GM12878 (cell line): ENCODE measurements at regions not wholly inside any gene's neighbourhood (a gene's known extent, or its start where the extent isn't known, plus 50 kb on each side); places are given as distances from the start of the nearest gene placed in this dataset.

Source experiments
- ATAC-seq: fragments of 200-7000 bp; cut with Tn5 transposase; 3 replicates; pipeline ENCODE4 v1.9.1; 2020; ENCODE audit warnings: mild to moderate bottlenecking, moderate library complexity
- BruUV-seq: library from RNA; stranded (reverse); fragments of 400-500 nt; replicated peaks from 2 replicates; lab custom pipeline; 2021; lab: Mats Ljungman, UMichigan
- CTCF ChIA-PET: fragments of 300-600 bp; sonication (Branson Sonifier 250); formaldehyde crosslinking; extraction: SDS; loops from one replicate; lab custom pipeline; 2021; ENCODE audit warnings: inconsistent platforms; lab: Yijun Ruan, JAX
- POLR2A ChIA-PET: fragments of 350-600 bp; formaldehyde crosslinking; extraction: SDS; loops from one replicate; lab custom pipeline; 2021; ENCODE audit warnings: inconsistent platforms; lab: Charles Lee
- RAD21 ChIA-PET: fragments of 300-600 bp; sonication (Branson Sonifier 250); formaldehyde crosslinking; loops from one replicate; lab custom pipeline; 2023; ENCODE audit warnings: antibody characterized with exemption; ENCODE audit not compliant: unreplicated experiment; lab: Charles Lee
- SMC1A ChIA-PET: fragments of 300-600 bp; sonication (Branson Sonifier 250); formaldehyde crosslinking; loops from one replicate; lab custom pipeline; 2023; ENCODE audit not compliant: unreplicated experiment, uncharacterized antibody; lab: Charles Lee
- DNase-seq: peaks from one replicate; pipeline ENCODE4 v3.0.0-alpha.2; 2011; ENCODE audit warnings: low read depth, low spot score
- FAIRE-seq: peaks from 3 replicates; lab custom pipeline; 2011; peaks lifted over from hg19 to GRCh38; lab: Jason Lieb, UNC
- H2AFZ ChIP-seq: 2 replicates; pipeline ENCODE4 v1.6.0; 2011; ENCODE audit warnings: low read depth, low read length, control low read depth; ENCODE audit not compliant: control insufficient read depth
- H3K27ac ChIP-seq: 2 replicates; pipeline ENCODE4 v1.5.1; 2011; ENCODE audit warnings: control low read depth; ENCODE audit not compliant: control insufficient read depth, insufficient read depth
- H3K27me3 ChIP-seq, 2 experiments: replicated peaks in 1 of 2; 2 replicates each; pipeline versions ENCODE4 v1.6.0 to v1.6.1; 2011; ENCODE audit warnings: low read length in 1 of 2; ENCODE audit not compliant: control insufficient read depth in 2 of 2, insufficient read depth in 2 of 2
- H3K36me3 ChIP-seq, 2 experiments: 2 replicates each; pipeline ENCODE4 v1.5.1; 2011; ENCODE audit warnings: low read length in 1 of 2; ENCODE audit not compliant: control insufficient read depth in 2 of 2, insufficient read depth in 2 of 2
- H3K4me1 ChIP-seq: 2 replicates; pipeline ENCODE4 v1.6.1; 2011; ENCODE audit warnings: mild to moderate bottlenecking, low read length, moderate library complexity, mixed read lengths; ENCODE audit not compliant: control insufficient read depth, insufficient read depth
- H3K4me2 ChIP-seq: 2 replicates; pipeline ENCODE4 v1.6.0; 2011; ENCODE audit warnings: control low read depth; ENCODE audit not compliant: control insufficient read depth, insufficient read depth
- H3K4me3 ChIP-seq: fragments of 200-600 bp; sonication (generic); 2 replicates; pipeline ENCODE4 v1.5.1; 2016
- H3K79me2 ChIP-seq: 2 replicates; pipeline ENCODE4 v1.6.0; 2011; ENCODE audit warnings: low read length; ENCODE audit not compliant: control insufficient read depth, insufficient read depth
- H3K9ac ChIP-seq: 2 replicates; pipeline ENCODE4 v1.8.0; 2011; ENCODE audit warnings: low read length, control low read depth, mixed read lengths; ENCODE audit not compliant: control insufficient read depth, insufficient read depth
- H3K9me3 ChIP-seq: replicated peaks from 3 replicates; pipeline ENCODE4 v1.5.1; 2011; ENCODE audit warnings: mild to moderate bottlenecking, low read length; ENCODE audit not compliant: control insufficient read depth, insufficient read depth
- H4K20me1 ChIP-seq: 2 replicates; pipeline ENCODE4 v1.6.0; 2011; ENCODE audit not compliant: control insufficient read depth, insufficient read depth
- BCL11A ChIP-seq: IDR thresholded peaks from 2 replicates; pipeline ENCODE4 v1.6.1; 2011; ENCODE audit warnings: low read depth, low read length
- LARP7 ChIP-seq: fragments of 450-650 bp; IDR thresholded peaks from 2 replicates; pipeline ENCODE4 v1.6.1; 2017; ENCODE audit warnings: mild to moderate bottlenecking
- MYB ChIP-seq: fragments of 150-350 bp; IDR thresholded peaks from 2 replicates; pipeline ENCODE4 v1.6.1; 2014; ENCODE audit warnings: mild to moderate bottlenecking, low read depth, low read length, borderline replicate concordance
- NFXL1 ChIP-seq: fragments of 450-650 bp; IDR thresholded peaks from 2 replicates; pipeline ENCODE4 v1.6.1; 2017; ENCODE audit warnings: antibody characterized with exemption, mild to moderate bottlenecking, borderline replicate concordance
- NR2C1 ChIP-seq: fragments of 450-650 bp; IDR thresholded peaks from 2 replicates; pipeline ENCODE4 v1.6.1; 2017; ENCODE audit warnings: antibody characterized with exemption, mild to moderate bottlenecking, moderate library complexity
- TARDBP ChIP-seq: IDR thresholded peaks from 2 replicates; pipeline ENCODE4 v1.6.1; 2016; ENCODE audit warnings: borderline replicate concordance
- TCF7 ChIP-seq: IDR thresholded peaks from 2 replicates; pipeline ENCODE4 v1.6.1; 2014; ENCODE audit warnings: antibody characterized with exemption, borderline replicate concordance
- WGBS: methylation state at CpG from one replicate; pipeline ENCODE4 v1.1.6; 2016; ENCODE audit warnings: low lambda C conversion rate; ENCODE audit not compliant: insufficient replicate concordance, insufficient coverage; ENCODE audit errors: missing lambda C conversion rate; 5-methylcytosine and 5-hydroxymethylcytosine counted together
- in situ Hi-C: fragments of 300-500 bp; cut with MboI; formaldehyde crosslinking; loops from 9 replicates; pipeline ENCODE4 v1.14.3; 2018; ENCODE audit warnings: mixed read lengths
- intact Hi-C: fragments of 100-400 bp; cut with micrococcal nuclease; formaldehyde crosslinking; loops from one replicate; pipeline ENCODE4 v1.14.2; 2022; ENCODE audit not compliant: unreplicated experiment
- TF ChIP-seq, protein P1 (sequence below): IDR thresholded peaks from 2 replicates; pipeline ENCODE4 v1.6.1; 2012; ENCODE audit warnings: low read depth, low read length, improper control_type of control experiment
- TF ChIP-seq, protein P2 (sequence below): fragments of 150-350 bp; IDR thresholded peaks from 2 replicates; pipeline ENCODE4 v1.6.1; 2016; ENCODE audit warnings: low read depth, low read length
- TF ChIP-seq, protein P3 (sequence below): IDR thresholded peaks from 2 replicates; pipeline ENCODE4 v1.6.1; 2011; ENCODE audit warnings: borderline replicate concordance, low read depth, mild to moderate bottlenecking, moderate library complexity, low read length; ENCODE audit not compliant: insufficient read depth, poor library complexity, severe bottlenecking
- TF ChIP-seq, protein P4 (sequence below): fragments of 450-650 bp; IDR thresholded peaks from 2 replicates; pipeline ENCODE4 v1.6.1; 2017; ENCODE audit warnings: mild to moderate bottlenecking, moderate library complexity

DNA sequence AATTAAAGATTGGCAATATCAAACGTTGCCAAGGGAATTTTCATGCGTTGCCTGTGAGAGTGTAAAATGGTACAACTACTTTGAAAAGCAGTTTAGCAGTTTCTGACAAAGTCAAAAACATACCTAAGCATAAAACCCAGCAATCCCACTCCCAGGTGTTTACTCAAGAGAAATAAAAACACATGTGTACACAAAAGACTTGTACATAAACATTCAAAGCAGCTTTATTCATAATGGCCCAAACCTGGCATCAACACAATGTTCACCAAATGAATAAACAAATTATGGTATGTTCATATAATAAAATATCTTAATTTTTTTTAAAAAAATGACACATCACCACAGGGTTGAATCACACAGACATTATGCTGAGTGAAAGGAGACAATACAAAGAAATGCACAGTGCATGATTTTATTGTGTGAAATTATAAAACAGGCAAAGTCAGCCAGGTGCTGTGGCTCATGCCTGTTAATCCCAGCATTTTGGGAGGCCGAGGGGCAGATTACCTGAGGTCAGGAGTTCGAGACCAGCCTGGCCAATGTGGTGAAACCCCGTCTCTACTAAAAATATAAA is 240.4 kb upstream of the MARCKS start:
- Histone ChIP-seq H3K4me2 (no peak overlapping the region), H3K79me2 (no peaks in the 10 kb centered on the region), H3K27me3 (no peaks in the 10 kb centered on the region), H3K36me3 (no peaks in the 10 kb centered on the region), H3K4me1 (0 out of 2 replicates have a peak, but pooled peaks cover 4% of the 10 kb centered on the region), H3K9me3 (no peaks in the 10 kb centered on the region; the same call in 2 of the 3 replicates), H2AFZ (no peak overlapping the region), H4K20me1 (no peaks in the 10 kb centered on the region), H3K4me3 (no peak overlapping the region), H3K9ac (no peak overlapping the region), H3K27ac (no peak overlapping the region)
- in situ Hi-C loops: no loop called here
- CTCF ChIA-PET: no interaction called here
- WGBS: 87% methylated on average over 5 of the region's 5 CpGs
- RAD21 ChIA-PET: no interaction called here
- TF ChIP-seq, protein P1, sequence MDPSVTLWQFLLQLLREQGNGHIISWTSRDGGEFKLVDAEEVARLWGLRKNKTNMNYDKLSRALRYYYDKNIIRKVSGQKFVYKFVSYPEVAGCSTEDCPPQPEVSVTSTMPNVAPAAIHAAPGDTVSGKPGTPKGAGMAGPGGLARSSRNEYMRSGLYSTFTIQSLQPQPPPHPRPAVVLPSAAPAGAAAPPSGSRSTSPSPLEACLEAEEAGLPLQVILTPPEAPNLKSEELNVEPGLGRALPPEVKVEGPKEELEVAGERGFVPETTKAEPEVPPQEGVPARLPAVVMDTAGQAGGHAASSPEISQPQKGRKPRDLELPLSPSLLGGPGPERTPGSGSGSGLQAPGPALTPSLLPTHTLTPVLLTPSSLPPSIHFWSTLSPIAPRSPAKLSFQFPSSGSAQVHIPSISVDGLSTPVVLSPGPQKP: no peak
- TF ChIP-seq TARDBP: no peak
- no peak for TF ChIP-seq NR2C1
- no peak for TF ChIP-seq LARP7
- TF ChIP-seq, protein P2, sequence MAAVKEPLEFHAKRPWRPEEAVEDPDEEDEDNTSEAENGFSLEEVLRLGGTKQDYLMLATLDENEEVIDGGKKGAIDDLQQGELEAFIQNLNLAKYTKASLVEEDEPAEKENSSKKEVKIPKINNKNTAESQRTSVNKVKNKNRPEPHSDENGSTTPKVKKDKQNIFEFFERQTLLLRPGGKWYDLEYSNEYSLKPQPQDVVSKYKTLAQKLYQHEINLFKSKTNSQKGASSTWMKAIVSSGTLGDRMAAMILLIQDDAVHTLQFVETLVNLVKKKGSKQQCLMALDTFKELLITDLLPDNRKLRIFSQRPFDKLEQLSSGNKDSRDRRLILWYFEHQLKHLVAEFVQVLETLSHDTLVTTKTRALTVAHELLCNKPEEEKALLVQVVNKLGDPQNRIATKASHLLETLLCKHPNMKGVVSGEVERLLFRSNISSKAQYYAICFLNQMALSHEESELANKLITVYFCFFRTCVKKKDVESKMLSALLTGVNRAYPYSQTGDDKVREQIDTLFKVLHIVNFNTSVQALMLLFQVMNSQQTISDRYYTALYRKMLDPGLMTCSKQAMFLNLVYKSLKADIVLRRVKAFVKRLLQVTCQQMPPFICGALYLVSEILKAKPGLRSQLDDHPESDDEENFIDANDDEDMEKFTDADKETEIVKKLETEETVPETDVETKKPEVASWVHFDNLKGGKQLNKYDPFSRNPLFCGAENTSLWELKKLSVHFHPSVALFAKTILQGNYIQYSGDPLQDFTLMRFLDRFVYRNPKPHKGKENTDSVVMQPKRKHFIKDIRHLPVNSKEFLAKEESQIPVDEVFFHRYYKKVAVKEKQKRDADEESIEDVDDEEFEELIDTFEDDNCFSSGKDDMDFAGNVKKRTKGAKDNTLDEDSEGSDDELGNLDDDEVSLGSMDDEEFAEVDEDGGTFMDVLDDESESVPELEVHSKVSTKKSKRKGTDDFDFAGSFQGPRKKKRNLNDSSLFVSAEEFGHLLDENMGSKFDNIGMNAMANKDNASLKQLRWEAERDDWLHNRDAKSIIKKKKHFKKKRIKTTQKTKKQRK: no peak
- no peak for TF ChIP-seq MYB
- TF ChIP-seq TCF7: no peak
- TF ChIP-seq NFXL1: no peak
- TF ChIP-seq, protein P3, sequence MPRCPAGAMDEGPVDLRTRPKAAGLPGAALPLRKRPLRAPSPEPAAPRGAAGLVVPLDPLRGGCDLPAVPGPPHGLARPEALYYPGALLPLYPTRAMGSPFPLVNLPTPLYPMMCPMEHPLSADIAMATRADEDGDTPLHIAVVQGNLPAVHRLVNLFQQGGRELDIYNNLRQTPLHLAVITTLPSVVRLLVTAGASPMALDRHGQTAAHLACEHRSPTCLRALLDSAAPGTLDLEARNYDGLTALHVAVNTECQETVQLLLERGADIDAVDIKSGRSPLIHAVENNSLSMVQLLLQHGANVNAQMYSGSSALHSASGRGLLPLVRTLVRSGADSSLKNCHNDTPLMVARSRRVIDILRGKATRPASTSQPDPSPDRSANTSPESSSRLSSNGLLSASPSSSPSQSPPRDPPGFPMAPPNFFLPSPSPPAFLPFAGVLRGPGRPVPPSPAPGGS: no peak
- TF ChIP-seq BCL11A: no peak
- TF ChIP-seq, protein P4, sequence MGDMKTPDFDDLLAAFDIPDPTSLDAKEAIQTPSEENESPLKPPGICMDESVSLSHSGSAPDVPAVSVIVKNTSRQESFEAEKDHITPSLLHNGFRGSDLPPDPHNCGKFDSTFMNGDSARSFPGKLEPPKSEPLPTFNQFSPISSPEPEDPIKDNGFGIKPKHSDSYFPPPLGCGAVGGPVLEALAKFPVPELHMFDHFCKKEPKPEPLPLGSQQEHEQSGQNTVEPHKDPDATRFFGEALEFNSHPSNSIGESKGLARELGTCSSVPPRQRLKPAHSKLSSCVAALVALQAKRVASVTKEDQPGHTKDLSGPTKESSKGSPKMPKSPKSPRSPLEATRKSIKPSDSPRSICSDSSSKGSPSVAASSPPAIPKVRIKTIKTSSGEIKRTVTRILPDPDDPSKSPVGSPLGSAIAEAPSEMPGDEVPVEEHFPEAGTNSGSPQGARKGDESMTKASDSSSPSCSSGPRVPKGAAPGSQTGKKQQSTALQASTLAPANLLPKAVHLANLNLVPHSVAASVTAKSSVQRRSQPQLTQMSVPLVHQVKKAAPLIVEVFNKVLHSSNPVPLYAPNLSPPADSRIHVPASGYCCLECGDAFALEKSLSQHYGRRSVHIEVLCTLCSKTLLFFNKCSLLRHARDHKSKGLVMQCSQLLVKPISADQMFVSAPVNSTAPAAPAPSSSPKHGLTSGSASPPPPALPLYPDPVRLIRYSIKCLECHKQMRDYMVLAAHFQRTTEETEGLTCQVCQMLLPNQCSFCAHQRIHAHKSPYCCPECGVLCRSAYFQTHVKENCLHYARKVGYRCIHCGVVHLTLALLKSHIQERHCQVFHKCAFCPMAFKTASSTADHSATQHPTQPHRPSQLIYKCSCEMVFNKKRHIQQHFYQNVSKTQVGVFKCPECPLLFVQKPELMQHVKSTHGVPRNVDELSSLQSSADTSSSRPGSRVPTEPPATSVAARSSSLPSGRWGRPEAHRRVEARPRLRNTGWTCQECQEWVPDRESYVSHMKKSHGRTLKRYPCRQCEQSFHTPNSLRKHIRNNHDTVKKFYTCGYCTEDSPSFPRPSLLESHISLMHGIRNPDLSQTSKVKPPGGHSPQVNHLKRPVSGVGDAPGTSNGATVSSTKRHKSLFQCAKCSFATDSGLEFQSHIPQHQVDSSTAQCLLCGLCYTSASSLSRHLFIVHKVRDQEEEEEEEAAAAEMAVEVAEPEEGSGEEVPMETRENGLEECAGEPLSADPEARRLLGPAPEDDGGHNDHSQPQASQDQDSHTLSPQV: no peak
- SMC1A ChIA-PET: interaction anchor here (0.7 to 1.4 kb wide), 3 partner anchors 8 to 12 kb away, joined by 3 to 4 read pairs (median 3); no protein-coding TSS in a partner anchor
- ATAC-seq (no peak), DNase-seq (no peak), FAIRE-seq (no peak)
- POLR2A ChIA-PET: no interaction called here
- BruUV-seq: no TSS peak
- intact Hi-C loops: no loop called here
